Natural killer cell treated with Interleukin-12 subunit alpha and Interleukin-12 subunit beta and Interleukin-15 and Interleukin-18, amount 100 ng/mL, for 72 hours (primary cell): ENCODE measurements at regions not wholly inside any gene's neighbourhood (a gene's known extent, or its start where the extent isn't known, plus 50 kb on each side); places are given as distances from the start of the nearest gene placed in this dataset.

Experiments
- ATAC-seq, 2 donors: fragments of 150-1000 bp; cut with Tn5 transposase in 1 of 2; sonication (Bioruptor Pico), chemical (Tn5 transposase) in 1 of 2; 2 replicates each; pipeline ENCODE4 v1.10.0; 2021
- DNase-seq: peaks from one replicate; pipeline ENCODE4 v3.0.0; 2022; ENCODE audit warnings: low spot score
- H3K27ac Mint-ChIP-seq, 2 donors: 1 replicate in 1 of 2; 2 replicates in 1 of 2; pipeline ENCODE4 v1.8.0; 2022; ENCODE audit warnings: mixed read lengths in 2 of 2, mild to moderate bottlenecking in 1 of 2, moderate library complexity in 1 of 2
- H3K27me3 Mint-ChIP-seq, 2 donors: 1 replicate in 1 of 2; 2 replicates in 1 of 2; pipeline ENCODE4 v1.8.0; 2022; ENCODE audit warnings: mixed read lengths in 2 of 2
- H3K36me3 Mint-ChIP-seq: one replicate; pipeline ENCODE4 v1.8.0; 2022; ENCODE audit warnings: mixed read lengths
- H3K4me1 Mint-ChIP-seq, 2 donors: 1 replicate in 1 of 2; 2 replicates in 1 of 2; pipeline ENCODE4 v1.8.0; 2022; ENCODE audit warnings: low read depth in 2 of 2, mixed read lengths in 2 of 2, mild to moderate bottlenecking in 1 of 2
- H3K4me3 Mint-ChIP-seq: one replicate; pipeline ENCODE4 v1.8.0; 2022; ENCODE audit warnings: mixed read lengths
- H3K9me3 Mint-ChIP-seq: 2 replicates; pipeline ENCODE4 v1.8.0; 2022; ENCODE audit warnings: mixed read lengths

DNA sequence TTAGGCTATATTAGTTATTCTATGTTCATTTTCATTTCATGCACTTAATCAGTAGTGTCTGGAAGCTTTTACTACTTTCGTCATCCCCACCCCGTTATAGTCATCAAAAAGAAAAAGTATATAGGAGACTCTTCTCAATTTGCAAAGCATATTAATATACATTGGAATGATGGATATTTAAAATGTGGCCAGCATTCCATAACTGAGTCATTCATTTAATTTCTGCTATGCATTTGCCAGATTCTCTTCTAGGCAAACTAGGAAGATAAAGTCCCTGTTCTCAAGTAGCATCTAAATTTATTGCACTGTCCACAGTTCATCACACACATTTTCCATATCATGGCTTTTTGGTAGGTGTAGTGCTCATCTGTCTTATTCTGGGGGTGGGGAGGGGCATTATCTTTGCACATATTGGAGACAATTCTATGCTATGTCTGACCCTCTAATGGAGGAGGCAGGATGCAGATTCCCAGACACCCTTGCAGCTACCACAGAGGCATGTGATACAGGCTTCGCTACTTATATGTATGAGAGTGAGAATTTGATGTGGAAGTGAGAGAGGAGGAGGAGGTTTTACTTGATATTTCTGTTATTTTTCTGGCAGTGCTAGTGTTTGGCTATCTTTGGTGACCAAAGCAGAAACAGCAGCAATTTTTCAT lies 125.8 kb downstream of the CTH start:
- Mint-ChIP-seq H3K4me3 (no peak overlapping the region), H3K9me3 (no peaks in the 10 kb centered on the region), H3K36me3 (no peaks in the 10 kb centered on the region), H3K27me3 (peaks cover 6 to 9% of the 10 kb centered on the region in 2 donors), H3K27ac (no peak overlapping the region), H3K4me1 (no peaks in the 10 kb centered on the region)
- DNase-seq (no peak), ATAC-seq (no peak)

DNA sequence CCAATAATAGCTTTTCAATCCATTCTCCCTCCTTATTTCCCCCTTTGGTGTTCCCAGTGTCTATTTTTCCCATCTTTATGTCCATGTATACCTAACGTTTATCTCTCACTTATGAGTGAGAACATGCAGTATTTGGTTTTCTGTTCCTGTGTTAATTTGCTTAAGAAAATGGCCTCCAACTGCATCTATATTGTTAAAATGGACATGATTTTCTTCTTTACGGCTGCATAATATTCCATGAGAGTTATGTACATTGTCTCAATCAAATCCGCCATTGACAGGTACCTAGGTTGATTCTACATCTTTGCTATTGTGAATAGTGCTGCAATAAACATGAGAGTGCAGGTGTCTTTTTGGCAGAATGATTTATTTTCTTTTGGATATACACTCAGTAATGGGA lies 126.7 kb downstream of the CTH start:
- Mint-ChIP-seq H3K27me3 (peaks cover 6 to 9% of the 10 kb centered on the region in 2 donors), H3K36me3 (no peaks in the 10 kb centered on the region), H3K4me1 (no peaks in the 10 kb centered on the region), H3K4me3 (no peak overlapping the region), H3K9me3 (no peaks in the 10 kb centered on the region), H3K27ac (no peak overlapping the region)
- DNase-seq: no peak
- no peak for ATAC-seq

DNA sequence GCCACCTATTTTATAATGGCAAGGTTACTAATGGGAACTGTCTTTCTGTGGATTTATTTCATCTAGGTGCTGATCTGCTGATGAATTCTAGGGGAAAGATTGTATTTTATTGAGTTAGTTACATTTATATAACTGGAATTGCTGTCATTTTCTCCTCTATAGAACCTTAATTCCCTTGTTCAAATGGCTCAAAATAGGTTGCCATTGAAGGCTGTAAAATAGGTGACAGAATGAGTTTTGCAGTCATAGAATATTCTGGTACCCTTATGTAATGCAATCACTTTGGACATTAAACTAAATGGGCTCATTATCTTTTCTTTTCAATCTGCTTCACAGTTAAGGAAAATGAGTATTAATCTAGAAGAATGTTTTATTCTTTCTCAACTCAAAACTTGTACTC lies 131.0 kb downstream of the CTH start:
- Mint-ChIP-seq H3K9me3 (no peaks in the 10 kb centered on the region), H3K27me3 (peaks cover 0 to 4% of the 10 kb centered on the region in 2 donors)
- DNase-seq: no peak

DNA sequence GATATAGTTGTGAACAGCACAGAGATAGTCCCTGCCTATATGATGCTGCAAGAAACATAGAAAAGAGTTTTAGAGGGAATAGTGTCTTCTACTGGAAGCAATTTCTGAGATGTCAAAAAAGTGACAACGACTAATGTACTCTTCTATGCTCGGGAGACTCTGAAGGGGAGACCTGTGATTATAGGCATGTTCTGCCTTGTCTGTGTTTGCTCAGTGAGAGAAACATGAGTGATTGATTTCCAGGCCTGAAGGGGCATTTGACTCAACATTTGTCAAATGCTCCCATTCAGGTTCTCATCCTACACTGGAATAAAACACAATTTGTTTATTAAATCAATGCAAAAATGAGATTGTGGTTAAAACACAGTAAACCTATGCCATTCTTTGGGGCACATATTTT lies 131.8 kb downstream of the CTH start:
- H3K4me1 Mint-ChIP-seq: no peaks in the 10 kb centered on the region

More for the DNA sequence above, 131.0 kb downstream of the CTH start:
- H3K4me3 Mint-ChIP-seq: no peak overlapping the region
- ATAC-seq: no peak
- H3K4me1 Mint-ChIP-seq: no peaks in the 10 kb centered on the region
- no peaks in the 10 kb centered on the region for H3K36me3 Mint-ChIP-seq
- no peak overlapping the region for H3K27ac Mint-ChIP-seq

DNA sequence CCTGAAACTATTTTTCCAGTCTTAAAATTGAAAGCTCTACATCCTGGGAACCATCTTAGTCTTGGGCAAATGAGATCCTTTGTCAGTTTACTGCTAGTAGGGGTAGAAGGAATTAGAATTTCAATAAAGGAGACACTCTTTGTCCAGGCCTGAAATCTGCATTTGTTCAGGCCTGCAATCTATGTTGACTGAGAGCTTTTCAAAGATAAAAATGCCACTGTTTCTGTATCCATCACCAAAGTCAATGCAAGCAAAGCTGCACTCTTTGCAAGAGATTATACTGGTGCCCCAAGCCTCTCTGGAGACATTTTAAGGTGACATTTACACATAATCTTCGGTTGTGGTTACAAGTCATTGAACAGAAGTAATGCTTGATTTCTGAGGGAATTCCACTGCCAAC lies 135.7 kb downstream of the CTH start:
- Mint-ChIP-seq H3K36me3 (no peaks in the 10 kb centered on the region), H3K4me3 (no peak overlapping the region), H3K4me1 (no peaks in the 10 kb centered on the region), H3K9me3 (no peaks in the 10 kb centered on the region), H3K27me3 (peaks cover 4 to 17% of the 10 kb centered on the region in 2 donors), H3K27ac (no peak overlapping the region)
- DNase-seq (no peak), ATAC-seq (no peak)

More for the DNA sequence above, 131.8 kb downstream of the CTH start:
- DNase-seq (no peak), ATAC-seq (no peak)
- peaks cover 0 to 2% of the 10 kb centered on the region in 2 donors for H3K27me3 Mint-ChIP-seq
- no peak overlapping the region for H3K27ac Mint-ChIP-seq
- no peak overlapping the region for H3K4me3 Mint-ChIP-seq
- H3K36me3 Mint-ChIP-seq: no peaks in the 10 kb centered on the region
- no peaks in the 10 kb centered on the region for H3K9me3 Mint-ChIP-seq

DNA sequence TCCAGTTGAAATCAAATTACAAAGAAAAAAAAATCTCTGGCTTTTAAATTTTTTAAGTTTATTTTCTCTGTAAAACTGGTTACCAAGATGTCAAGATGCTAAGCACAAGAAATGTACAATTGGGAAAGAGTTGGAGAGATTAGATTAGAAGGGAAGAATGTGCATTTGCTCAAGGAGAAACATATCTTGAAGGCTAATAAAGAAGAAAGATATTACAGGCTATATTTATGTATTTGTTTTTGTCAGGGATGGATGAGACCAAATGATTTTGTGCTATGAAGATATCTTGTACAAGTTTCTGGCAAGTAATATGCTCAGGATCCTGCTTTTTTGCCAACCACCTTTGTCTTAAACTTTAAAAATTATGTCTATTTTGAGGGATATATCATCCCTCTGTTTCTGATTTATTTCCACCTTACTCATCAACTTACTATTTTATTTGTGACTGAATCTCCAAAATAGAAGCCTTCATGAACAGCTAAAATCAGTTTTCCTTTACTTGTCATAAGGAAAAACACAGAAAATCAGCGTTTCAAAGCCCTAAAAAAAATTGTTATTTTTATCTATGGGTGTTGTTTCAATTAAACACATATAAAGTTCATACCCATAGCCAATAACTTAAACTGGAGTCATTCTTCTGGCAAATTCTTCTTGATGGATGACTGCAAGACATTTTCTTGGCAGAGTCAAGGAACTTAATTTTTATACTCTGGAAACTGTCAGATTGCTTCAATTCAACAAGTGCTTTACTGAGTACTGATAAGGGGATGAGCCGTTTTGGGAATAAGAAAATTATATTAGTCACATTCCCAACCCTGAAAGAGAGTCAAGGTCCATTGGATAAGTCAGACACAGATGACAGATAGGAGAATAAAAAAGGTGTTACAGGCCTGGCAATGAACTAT lies 141.8 kb downstream of the CTH start:
- ATAC-seq: no peak
- H3K27me3 Mint-ChIP-seq: peaks cover 3 to 22% of the 10 kb centered on the region in 2 donors

DNA sequence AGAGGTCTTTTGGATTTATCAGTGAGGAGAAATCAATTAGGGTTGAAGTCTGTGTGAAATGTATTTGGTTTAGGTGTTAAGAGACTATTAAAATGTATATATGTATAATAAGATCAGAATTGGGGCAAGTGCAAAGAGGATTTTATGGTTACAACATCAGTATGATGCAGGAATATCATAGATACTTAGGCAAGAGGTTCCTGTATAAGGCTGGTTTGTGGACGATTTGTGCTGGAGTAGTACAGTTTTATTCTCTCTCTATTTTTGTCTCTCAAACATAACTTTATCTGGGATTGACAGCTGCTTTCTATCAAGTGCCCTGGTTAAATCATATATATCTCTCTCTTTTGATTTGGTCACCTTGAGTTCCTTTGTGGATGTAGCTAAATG lies 142.5 kb downstream of the CTH start:
- no peaks in the 10 kb centered on the region for H3K9me3 Mint-ChIP-seq

More for the DNA sequence above, 141.8 kb downstream of the CTH start:
- DNase-seq: no peak
- Mint-ChIP-seq H3K9me3 (no peaks in the 10 kb centered on the region), H3K36me3 (no peaks in the 10 kb centered on the region), H3K4me1 (no peaks in the 10 kb centered on the region), H3K27ac (no peak overlapping the region), H3K4me3 (no peak overlapping the region)

DNA sequence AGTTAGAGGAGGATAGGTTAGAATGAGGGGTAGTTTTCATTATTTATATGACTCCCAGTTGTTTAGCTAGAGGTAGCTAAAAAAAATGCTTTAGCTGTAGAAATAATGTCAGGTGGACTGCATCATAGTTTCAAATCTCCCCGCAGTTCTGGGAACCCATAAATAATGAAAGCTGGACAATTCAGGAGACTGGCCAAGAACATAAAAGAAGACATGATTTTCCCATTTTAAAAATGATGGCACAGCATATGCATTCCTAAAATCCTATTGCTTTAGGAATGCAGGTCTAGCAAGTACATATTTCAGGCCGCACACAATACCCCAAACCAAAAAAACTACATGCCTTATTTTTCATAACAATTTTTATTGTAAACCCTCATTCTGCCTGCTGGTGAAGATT lies 143.3 kb downstream of the CTH start:
- DNase-seq (no peak), ATAC-seq (no peak)
- Mint-ChIP-seq H3K27ac (no peak overlapping the region), H3K4me1 (no peaks in the 10 kb centered on the region), H3K9me3 (no peaks in the 10 kb centered on the region), H3K36me3 (no peaks in the 10 kb centered on the region), H3K27me3 (peaks cover 3 to 19% of the 10 kb centered on the region in 2 donors), H3K4me3 (no peak overlapping the region)

More for the DNA sequence above, 142.5 kb downstream of the CTH start:
- H3K36me3 Mint-ChIP-seq: no peaks in the 10 kb centered on the region
- no peaks in the 10 kb centered on the region for H3K4me1 Mint-ChIP-seq
- no peak overlapping the region for H3K4me3 Mint-ChIP-seq
- DNase-seq: no peak
- no peak overlapping the region for H3K27ac Mint-ChIP-seq
- H3K27me3 Mint-ChIP-seq: peaks cover 3 to 22% of the 10 kb centered on the region in 2 donors
- ATAC-seq: no peak

DNA sequence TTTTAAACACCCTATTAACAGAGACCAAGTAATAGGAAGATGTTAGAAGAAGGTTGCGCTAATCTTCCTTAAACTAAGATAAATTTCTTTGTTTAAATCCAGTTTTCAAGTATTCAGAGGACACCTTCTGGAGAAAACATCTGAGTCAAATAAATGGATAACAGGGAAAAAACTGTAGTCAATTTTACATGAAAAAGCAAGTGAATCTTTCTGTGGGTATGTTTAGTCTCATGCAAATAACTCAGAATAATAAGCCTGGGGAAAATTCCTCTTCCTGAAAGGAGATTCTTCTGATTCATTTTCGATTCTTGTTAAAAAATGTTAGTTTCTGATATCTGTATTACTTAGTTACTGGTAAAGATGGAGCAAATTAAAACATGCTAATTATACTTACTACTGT lies 145.5 kb downstream of the CTH start:
- no peak overlapping the region for H3K27ac Mint-ChIP-seq
- H3K4me1 Mint-ChIP-seq: no peaks in the 10 kb centered on the region
- ATAC-seq (no peak), DNase-seq (no peak)
- H3K4me3 Mint-ChIP-seq: no peak overlapping the region
- H3K36me3 Mint-ChIP-seq: no peaks in the 10 kb centered on the region
- peaks cover 0 to 5% of the 10 kb centered on the region in 2 donors for H3K27me3 Mint-ChIP-seq
- H3K9me3 Mint-ChIP-seq: peaks cover 3% of the 10 kb centered on the region

DNA sequence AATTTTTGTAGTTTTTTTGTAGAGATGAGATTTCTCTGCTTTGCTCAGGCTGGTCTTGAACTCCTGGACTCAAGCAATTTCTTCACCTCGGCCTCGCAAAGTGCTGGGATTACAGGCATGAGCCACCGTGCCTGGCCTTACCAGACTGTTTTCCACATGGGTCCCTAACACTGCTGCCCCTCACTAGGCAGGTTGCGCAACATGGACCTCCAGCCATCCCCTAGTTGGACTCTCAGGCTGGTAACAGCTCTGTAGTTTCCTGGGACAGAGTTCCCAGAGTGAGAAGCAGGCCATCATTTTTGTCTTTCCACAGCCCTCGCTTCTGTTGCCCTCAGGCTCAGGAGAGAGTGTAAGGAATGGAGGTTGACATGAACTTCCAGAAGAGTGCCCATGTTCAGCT lies 156.1 kb downstream of the CTH start:
- no peaks in the 10 kb centered on the region for H3K36me3 Mint-ChIP-seq
- no peak overlapping the region for H3K4me3 Mint-ChIP-seq
- ATAC-seq: no peak
- no peaks in the 10 kb centered on the region for H3K4me1 Mint-ChIP-seq
- H3K27me3 Mint-ChIP-seq: peaks cover 5 to 19% of the 10 kb centered on the region in 2 donors
- no peaks in the 10 kb centered on the region for H3K9me3 Mint-ChIP-seq
- no peak for DNase-seq
- H3K27ac Mint-ChIP-seq: no peak overlapping the region

DNA sequence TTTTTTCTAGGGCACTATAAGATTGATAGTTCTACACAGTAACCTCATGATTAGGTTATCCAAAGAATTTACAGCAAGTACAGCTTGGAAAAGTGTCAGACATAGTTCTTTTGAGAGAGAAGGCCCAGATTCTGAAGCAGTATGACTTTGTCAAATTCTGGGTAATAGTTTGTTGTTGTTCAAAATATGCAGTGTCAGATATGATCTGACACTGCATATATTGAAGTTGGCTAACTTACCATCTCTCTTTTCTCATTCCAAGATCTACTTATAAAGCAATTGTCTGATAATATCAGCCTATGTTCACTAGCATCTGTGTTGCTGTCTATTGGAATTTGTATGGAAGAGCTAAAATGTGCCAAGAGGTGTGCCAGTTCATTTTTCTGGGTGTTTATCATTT lies 160.1 kb downstream of the CTH start:
- no peaks in the 10 kb centered on the region for H3K36me3 Mint-ChIP-seq
- DNase-seq: no peak
- no peaks in the 10 kb centered on the region for H3K9me3 Mint-ChIP-seq
- peaks cover 8 to 14% of the 10 kb centered on the region in 2 donors for H3K27me3 Mint-ChIP-seq
- no peak overlapping the region for H3K4me3 Mint-ChIP-seq
- ATAC-seq: no peak
- no peaks in the 10 kb centered on the region for H3K4me1 Mint-ChIP-seq
- H3K27ac Mint-ChIP-seq: no peak overlapping the region

DNA sequence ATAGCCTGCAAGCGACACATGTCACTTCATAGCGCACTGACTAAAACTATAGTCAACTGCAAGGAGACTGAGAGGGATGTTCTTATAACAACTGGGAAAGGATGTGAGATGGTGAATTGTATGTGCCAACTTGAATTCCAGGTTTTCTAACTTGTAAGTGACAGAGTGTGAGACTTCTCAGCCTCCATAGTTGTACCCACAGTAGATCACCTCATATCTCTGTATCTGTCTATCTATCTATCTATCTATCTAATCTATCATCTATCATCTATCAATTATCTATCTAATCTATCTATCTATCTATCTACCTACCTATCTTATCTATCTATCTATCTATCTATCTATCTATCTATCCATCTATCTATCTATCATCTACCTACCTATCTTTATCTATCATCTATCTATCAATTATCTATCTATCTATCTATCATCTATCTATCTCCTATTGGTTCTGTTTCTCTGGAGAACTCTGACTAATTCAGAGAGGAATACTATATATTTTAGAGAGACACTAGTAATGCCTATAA lies 162.3 kb downstream of the CTH start:
- Mint-ChIP-seq H3K4me3 (no peak overlapping the region), H3K36me3 (no peaks in the 10 kb centered on the region), H3K9me3 (no peaks in the 10 kb centered on the region), H3K27me3 (peaks cover 8 to 15% of the 10 kb centered on the region in 2 donors), H3K27ac (no peak overlapping the region), H3K4me1 (no peaks in the 10 kb centered on the region)
- DNase-seq: no peak
- ATAC-seq: no peak

DNA sequence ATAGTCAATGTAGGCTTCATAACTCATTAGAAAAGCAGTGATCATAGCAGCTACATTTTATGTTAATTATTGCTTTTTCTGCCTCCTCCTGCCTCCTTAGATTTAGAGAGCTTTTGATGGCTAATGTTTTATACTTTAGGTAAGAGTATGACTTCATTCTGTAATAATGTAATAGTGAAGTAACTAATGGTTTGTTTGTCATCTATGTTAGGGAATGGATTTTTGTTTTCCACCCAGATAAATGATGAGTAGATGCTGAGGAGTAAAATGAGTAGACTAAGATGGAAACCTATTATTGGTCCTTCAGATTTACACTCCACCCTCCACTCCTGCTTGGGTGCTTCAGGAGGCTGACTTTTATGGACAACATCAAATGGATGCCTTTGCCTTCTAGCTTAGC lies 170.6 kb downstream of the CTH start:
- no peak overlapping the region for H3K4me3 Mint-ChIP-seq
- no peaks in the 10 kb centered on the region for H3K36me3 Mint-ChIP-seq
- no peak for DNase-seq
- H3K27ac Mint-ChIP-seq: no peak overlapping the region
- H3K4me1 Mint-ChIP-seq: no peaks in the 10 kb centered on the region
- no peak for ATAC-seq
- H3K27me3 Mint-ChIP-seq: peaks cover 2 to 17% of the 10 kb centered on the region in 2 donors
- H3K9me3 Mint-ChIP-seq: peaks cover 3% of the 10 kb centered on the region

DNA sequence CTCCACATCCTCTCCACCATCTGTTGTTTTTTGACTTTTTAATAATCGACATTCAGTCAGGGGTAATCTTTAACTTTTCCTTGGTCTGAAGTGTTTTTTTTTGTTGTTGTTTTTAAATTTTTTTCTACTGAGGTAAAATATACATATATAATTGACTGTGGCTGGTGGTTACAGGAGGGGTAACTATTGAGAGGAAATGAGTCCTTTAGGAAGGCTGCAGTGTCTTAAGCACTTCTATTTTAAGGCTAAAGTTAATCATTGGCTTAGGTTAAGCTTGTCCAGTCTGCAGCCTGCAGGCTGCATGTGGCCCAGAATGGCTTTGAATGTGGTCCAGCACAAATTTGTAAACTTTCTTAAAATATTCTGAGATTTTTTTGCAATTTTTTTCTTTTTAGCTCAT lies 172.5 kb downstream of the CTH start:
- H3K9me3 Mint-ChIP-seq: peaks cover 3% of the 10 kb centered on the region
- no peaks in the 10 kb centered on the region for H3K4me1 Mint-ChIP-seq
- no peak for ATAC-seq
- no peak for DNase-seq
- H3K4me3 Mint-ChIP-seq: no peak overlapping the region
- peaks cover 2 to 15% of the 10 kb centered on the region in 2 donors for H3K27me3 Mint-ChIP-seq
- H3K36me3 Mint-ChIP-seq: no peaks in the 10 kb centered on the region
- H3K27ac Mint-ChIP-seq: no peak overlapping the region
